ENCODE measurements at regions not wholly inside any gene's neighbourhood (a gene's known extent, or its start where the extent isn't known, plus 50 kb on each side); places are given as distances from the start of the nearest gene placed in this dataset.

- H2AFZ ChIP-seq (ENCODE audit: low read depth, low read length), result no peak overlapping the region
- H3K27ac ChIP-seq (ENCODE audit: insufficient read depth, low read depth, low read length), result no peak overlapping the region
- no peak for FAIRE-seq
- H4K20me1 ChIP-seq (replicated peaks; ENCODE audit: control insufficient read depth, extremely low read depth, insufficient read depth, low read length), result no peaks in the 10 kb centered on the region
- H3K9me1 ChIP-seq (replicated peaks; ENCODE audit: control insufficient read depth, extremely low read depth, insufficient read depth, low read length), result no peaks in the 10 kb centered on the region
- BruUV-seq (replicated peaks), result no TSS peak
- no peak overlapping the region for H3K4me2 ChIP-seq (ENCODE audit: insufficient read depth, low read length)
- TF ChIP-seq JUN (IDR thresholded peaks at IDR 0.05; ENCODE audit: borderline replicate concordance, insufficient read depth, insufficient read length, low read depth) (no peak), EZH2 (IDR thresholded peaks at IDR 0.05; ENCODE audit: borderline replicate concordance, low read depth, low read length, severe bottlenecking) (no peak), FOS (IDR thresholded peaks at IDR 0.05; ENCODE audit: borderline replicate concordance, insufficient read depth, low read length) (no peak), POLR2AphosphoS5 (IDR thresholded peaks at IDR 0.05; ENCODE audit: insufficient read depth, low read depth, low read length) (no peak), MAX (IDR thresholded peaks at IDR 0.05; ENCODE audit: insufficient read depth, insufficient read length) (no peak), MYC (IDR thresholded peaks at IDR 0.05; ENCODE audit: low read depth, low read length) (no peak), GATA2 (IDR thresholded peaks at IDR 0.05; ENCODE audit: insufficient read depth, insufficient read length, low read depth, low read length) (no peak), POLR2A (IDR thresholded peaks at IDR 0.05; ENCODE audit: low read depth, low read length) (no peak)
- TF ChIP-seq, protein P1, sequence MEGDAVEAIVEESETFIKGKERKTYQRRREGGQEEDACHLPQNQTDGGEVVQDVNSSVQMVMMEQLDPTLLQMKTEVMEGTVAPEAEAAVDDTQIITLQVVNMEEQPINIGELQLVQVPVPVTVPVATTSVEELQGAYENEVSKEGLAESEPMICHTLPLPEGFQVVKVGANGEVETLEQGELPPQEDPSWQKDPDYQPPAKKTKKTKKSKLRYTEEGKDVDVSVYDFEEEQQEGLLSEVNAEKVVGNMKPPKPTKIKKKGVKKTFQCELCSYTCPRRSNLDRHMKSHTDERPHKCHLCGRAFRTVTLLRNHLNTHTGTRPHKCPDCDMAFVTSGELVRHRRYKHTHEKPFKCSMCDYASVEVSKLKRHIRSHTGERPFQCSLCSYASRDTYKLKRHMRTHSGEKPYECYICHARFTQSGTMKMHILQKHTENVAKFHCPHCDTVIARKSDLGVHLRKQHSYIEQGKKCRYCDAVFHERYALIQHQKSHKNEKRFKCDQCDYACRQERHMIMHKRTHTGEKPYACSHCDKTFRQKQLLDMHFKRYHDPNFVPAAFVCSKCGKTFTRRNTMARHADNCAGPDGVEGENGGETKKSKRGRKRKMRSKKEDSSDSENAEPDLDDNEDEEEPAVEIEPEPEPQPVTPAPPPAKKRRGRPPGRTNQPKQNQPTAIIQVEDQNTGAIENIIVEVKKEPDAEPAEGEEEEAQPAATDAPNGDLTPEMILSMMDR (IDR thresholded peaks at IDR 0.05; ENCODE audit: extremely low read depth in 1 of 2, insufficient read depth in 1 of 2, low read depth in 1 of 2, low read length in 2 of 2), result no peak
- H3K4me3 ChIP-seq (replicated peaks in 1 of 3; ENCODE audit: insufficient read depth in 1 of 3, low read depth in 1 of 3, low read length in 3 of 3), result no peak overlapping the region
- H3K36me3 ChIP-seq (ENCODE audit: control insufficient read depth in 2 of 2, extremely low read depth in 1 of 2, insufficient read depth in 2 of 2, low read length in 2 of 2), result no peaks in the 10 kb centered on the region
- no peaks in the 10 kb centered on the region for H3K4me1 ChIP-seq (ENCODE audit: control insufficient read depth, extremely low read depth, insufficient read depth, low read length)
- H3K79me2 ChIP-seq (ENCODE audit: control insufficient read depth, insufficient read depth, low read length), result no peaks in the 10 kb centered on the region
- H3K9me3 ChIP-seq (replicated peaks; ENCODE audit: control insufficient read depth, insufficient read depth, low read length), result no peaks in the 10 kb centered on the region
- POLR2A ChIA-PET, result no interaction called here
- intact Hi-C loops (cut with micrococcal nuclease) (no loop called here), dilution Hi-C loops (cut with MboI; ENCODE audit: extremely low pct_ligation_motif_present, low sequenced_read_pairs) (no loop called here)
- DNase-seq (ENCODE audit: low read depth, low spot score), result no peak
- H3K27me3 ChIP-seq (ENCODE audit: control insufficient read depth in 2 of 2, insufficient read depth in 2 of 2, low read length in 2 of 2), result peaks cover 0 to 4% of the 10 kb centered on the region in 2 experiments
- CTCF ChIA-PET, result interaction anchor here (0.7 to 4.5 kb wide), 3 partner anchors 11 to 127 kb away, joined by 3 to 40 read pairs (median 27); no protein-coding TSS in a partner anchor
- no peak overlapping the region for H3K9ac ChIP-seq (replicated peaks; ENCODE audit: extremely low read depth, insufficient read depth, low read length)
These were observed 81.7 kb upstream of the CD83 start for GRCh38 chr6:14035874-14036273.
